ENCODE measurements at regions not wholly inside any gene's neighbourhood (a gene's known extent, or its start where the extent isn't known, plus 50 kb on each side); places are given as distances from the start of the nearest gene placed in this dataset.

DNA sequence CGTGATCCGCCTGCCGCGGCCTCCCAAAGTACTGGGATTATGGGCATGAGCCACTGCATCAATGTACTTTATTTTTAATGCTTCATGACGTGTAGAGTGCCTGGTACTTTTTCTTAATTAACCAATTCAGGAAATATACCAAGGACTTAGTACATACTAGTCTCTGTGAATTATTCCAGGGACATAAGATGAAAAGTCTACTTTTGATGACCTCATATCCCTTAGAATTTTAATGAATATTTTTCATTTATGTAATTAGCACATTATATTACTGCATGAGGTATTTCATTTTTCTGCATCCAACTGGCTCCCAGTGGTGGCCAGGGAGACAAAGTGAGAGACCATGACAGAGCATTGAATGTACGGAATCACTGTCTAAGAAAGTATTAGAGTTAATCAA, 577.7 kb upstream of the NOVA1 start:
- ChIA-PET CTCF (no interaction called here), POLR2A (no interaction called here)
- H3K4me3 ChIP-seq (ENCODE audit: low read depth, low read length), result no peak overlapping the region
- H3K36me3 ChIP-seq (ENCODE audit: control insufficient read depth, insufficient read depth, low read length), result no peaks in the 10 kb centered on the region
- Mint-ChIP-seq H3K36me3 (ENCODE audit: insufficient read depth, unreplicated experiment) (no peaks in the 10 kb centered on the region), H3K27ac (ENCODE audit: unreplicated experiment) (no peak overlapping the region), H3K4me1 (ENCODE audit: low read depth, unreplicated experiment) (no peaks in the 10 kb centered on the region), H3K27me3 (ENCODE audit: insufficient read depth, unreplicated experiment) (no peaks in the 10 kb centered on the region), H3K4me3 (ENCODE audit: unreplicated experiment) (no peak overlapping the region), H3K9me3 (ENCODE audit: unreplicated experiment) (peaks cover 10% of the 10 kb centered on the region)
- H3K4me1 ChIP-seq, result no peaks in the 10 kb centered on the region
- H3K9me3 ChIP-seq, result no peaks in the 10 kb centered on the region
- no peaks in the 10 kb centered on the region for H3K27me3 ChIP-seq (replicated peaks; ENCODE audit: control insufficient read depth, insufficient read depth, low read length)
- TF ChIP-seq, protein P1, sequence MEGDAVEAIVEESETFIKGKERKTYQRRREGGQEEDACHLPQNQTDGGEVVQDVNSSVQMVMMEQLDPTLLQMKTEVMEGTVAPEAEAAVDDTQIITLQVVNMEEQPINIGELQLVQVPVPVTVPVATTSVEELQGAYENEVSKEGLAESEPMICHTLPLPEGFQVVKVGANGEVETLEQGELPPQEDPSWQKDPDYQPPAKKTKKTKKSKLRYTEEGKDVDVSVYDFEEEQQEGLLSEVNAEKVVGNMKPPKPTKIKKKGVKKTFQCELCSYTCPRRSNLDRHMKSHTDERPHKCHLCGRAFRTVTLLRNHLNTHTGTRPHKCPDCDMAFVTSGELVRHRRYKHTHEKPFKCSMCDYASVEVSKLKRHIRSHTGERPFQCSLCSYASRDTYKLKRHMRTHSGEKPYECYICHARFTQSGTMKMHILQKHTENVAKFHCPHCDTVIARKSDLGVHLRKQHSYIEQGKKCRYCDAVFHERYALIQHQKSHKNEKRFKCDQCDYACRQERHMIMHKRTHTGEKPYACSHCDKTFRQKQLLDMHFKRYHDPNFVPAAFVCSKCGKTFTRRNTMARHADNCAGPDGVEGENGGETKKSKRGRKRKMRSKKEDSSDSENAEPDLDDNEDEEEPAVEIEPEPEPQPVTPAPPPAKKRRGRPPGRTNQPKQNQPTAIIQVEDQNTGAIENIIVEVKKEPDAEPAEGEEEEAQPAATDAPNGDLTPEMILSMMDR (IDR thresholded peaks at IDR 0.05; ENCODE audit: insufficient read depth in 1 of 2, low read depth in 1 of 2, low read length in 1 of 2, severe bottlenecking in 1 of 2, unreplicated experiment in 1 of 2), result no peak
- intact Hi-C loops (cut with micrococcal nuclease; ENCODE audit: unreplicated experiment), result no loop called here
- DNase-seq, result no peak
- BruUV-seq (replicated peaks), result no TSS peak

DNA sequence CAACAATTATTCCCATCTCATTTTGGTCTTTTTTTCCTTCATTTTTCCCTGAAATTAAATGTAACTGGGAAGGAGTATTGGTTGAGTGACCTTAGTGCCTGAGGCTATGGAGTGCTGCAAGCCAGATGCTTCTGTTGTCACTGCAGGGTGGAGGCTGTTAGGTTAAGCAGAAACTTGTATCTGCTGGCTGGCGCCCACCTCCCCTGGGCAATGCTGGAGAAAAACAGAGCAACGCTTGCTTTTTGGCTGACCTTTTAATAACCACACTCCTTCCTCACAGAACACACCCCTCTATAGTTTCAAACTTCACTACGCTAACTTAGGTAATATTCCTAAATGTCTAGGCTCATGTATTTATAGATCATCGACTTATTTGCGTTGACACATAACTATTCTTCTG, 583.5 kb upstream of the NOVA1 start:
- H3K4me1 Mint-ChIP-seq (ENCODE audit: low read depth, unreplicated experiment), result peaks cover 6% of the 10 kb centered on the region
- no peaks in the 10 kb centered on the region for H3K27me3 ChIP-seq (replicated peaks; ENCODE audit: control insufficient read depth, insufficient read depth, low read length)
- TF ChIP-seq, protein P1 (IDR thresholded peaks at IDR 0.05; ENCODE audit: insufficient read depth in 1 of 2, low read depth in 1 of 2, low read length in 1 of 2, severe bottlenecking in 1 of 2, unreplicated experiment in 1 of 2), result no peak
- H3K4me3 ChIP-seq (ENCODE audit: low read depth, low read length), result no peak overlapping the region
- H3K9me3 Mint-ChIP-seq (ENCODE audit: unreplicated experiment), result no peaks in the 10 kb centered on the region
- intact Hi-C loops (cut with micrococcal nuclease; ENCODE audit: unreplicated experiment), result no loop called here
- ChIA-PET POLR2A (no interaction called here), CTCF (no interaction called here)
- no peaks in the 10 kb centered on the region for H3K4me1 ChIP-seq
- DNase-seq, result no peak
- no TSS peak for BruUV-seq (replicated peaks)
- H3K4me3 Mint-ChIP-seq (ENCODE audit: unreplicated experiment), result no peak overlapping the region
- no peaks in the 10 kb centered on the region for H3K36me3 Mint-ChIP-seq (ENCODE audit: insufficient read depth, unreplicated experiment)
- H3K27me3 Mint-ChIP-seq (ENCODE audit: insufficient read depth, unreplicated experiment), result peaks cover 8% of the 10 kb centered on the region
- H3K27ac Mint-ChIP-seq (ENCODE audit: unreplicated experiment), result no peak overlapping the region
- H3K36me3 ChIP-seq (ENCODE audit: control insufficient read depth, insufficient read depth, low read length), result no peaks in the 10 kb centered on the region
- H3K9me3 ChIP-seq, result no peaks in the 10 kb centered on the region

DNA sequence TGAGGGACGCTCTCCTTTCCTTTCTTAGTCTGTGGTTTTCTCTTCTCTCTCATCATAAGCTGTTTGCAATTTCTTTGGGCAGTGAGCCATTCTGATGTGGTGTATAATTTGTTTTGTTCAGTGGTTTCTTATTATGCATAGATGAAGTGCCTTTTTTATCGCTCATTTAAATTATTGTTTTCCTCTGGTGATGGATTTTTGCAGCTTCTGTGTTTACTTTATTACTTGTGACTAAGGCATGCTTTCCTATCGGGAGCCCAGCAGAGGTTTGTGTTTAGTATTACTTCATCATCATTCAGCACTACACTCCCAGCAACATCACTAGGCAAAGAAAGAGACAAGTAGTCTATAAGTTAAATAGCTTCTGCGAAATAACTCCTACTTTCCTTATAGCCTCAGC, 586.6 kb upstream of the NOVA1 start:
- H3K9me3 ChIP-seq, result no peaks in the 10 kb centered on the region
- no peaks in the 10 kb centered on the region for H3K36me3 Mint-ChIP-seq (ENCODE audit: insufficient read depth, unreplicated experiment)
- DNase-seq, result no peak
- no peaks in the 10 kb centered on the region for H3K27me3 ChIP-seq (replicated peaks; ENCODE audit: control insufficient read depth, insufficient read depth, low read length)
- H3K4me3 ChIP-seq (ENCODE audit: low read depth, low read length), result no peak overlapping the region
- ChIA-PET CTCF (no interaction called here), POLR2A (no interaction called here)
- peaks cover 6% of the 10 kb centered on the region for H3K4me1 Mint-ChIP-seq (ENCODE audit: low read depth, unreplicated experiment)
- H3K27ac Mint-ChIP-seq (ENCODE audit: unreplicated experiment), result no peak overlapping the region
- H3K4me3 Mint-ChIP-seq (ENCODE audit: unreplicated experiment), result no peak overlapping the region
- intact Hi-C loops (cut with micrococcal nuclease; ENCODE audit: unreplicated experiment), result no loop called here
- H3K4me1 ChIP-seq, result no peaks in the 10 kb centered on the region
- TF ChIP-seq, protein P1 (IDR thresholded peaks at IDR 0.05; ENCODE audit: insufficient read depth in 1 of 2, low read depth in 1 of 2, low read length in 1 of 2, severe bottlenecking in 1 of 2, unreplicated experiment in 1 of 2), result no peak
- peaks cover 8% of the 10 kb centered on the region for H3K27me3 Mint-ChIP-seq (ENCODE audit: insufficient read depth, unreplicated experiment)
- no peaks in the 10 kb centered on the region for H3K36me3 ChIP-seq (ENCODE audit: control insufficient read depth, insufficient read depth, low read length)
- BruUV-seq (replicated peaks), result no TSS peak
- no peaks in the 10 kb centered on the region for H3K9me3 Mint-ChIP-seq (ENCODE audit: unreplicated experiment)

All from Caco-2 (cell line).